Mammary epithelial cell (primary cell): ENCODE measurements at regions not wholly inside any gene's neighbourhood (a gene's known extent, or its start where the extent isn't known, plus 50 kb on each side); places are given as distances from the start of the nearest gene placed in this dataset.

Experiments
- CTCF ChIP-seq, 2 donors: IDR thresholded peaks in 1 of 2; conservative IDR thresholded peaks in 1 of 2; 2 replicates each; pipeline ENCODE4 v1.5.1; 2011 to 2012; ENCODE audit warnings: inconsistent platforms in 2 of 2, low read length in 2 of 2, mild to moderate bottlenecking in 2 of 2, control low read depth in 1 of 2, low read depth in 1 of 2; ENCODE audit not compliant: insufficient read depth in 1 of 2; ENCODE audit errors: extremely low read depth in 1 of 2
- EZH2 ChIP-seq: IDR thresholded peaks from 2 replicates; pipeline ENCODE4 v1.6.1; 2012; ENCODE audit warnings: low read length, inconsistent platforms, borderline replicate concordance

DNA sequence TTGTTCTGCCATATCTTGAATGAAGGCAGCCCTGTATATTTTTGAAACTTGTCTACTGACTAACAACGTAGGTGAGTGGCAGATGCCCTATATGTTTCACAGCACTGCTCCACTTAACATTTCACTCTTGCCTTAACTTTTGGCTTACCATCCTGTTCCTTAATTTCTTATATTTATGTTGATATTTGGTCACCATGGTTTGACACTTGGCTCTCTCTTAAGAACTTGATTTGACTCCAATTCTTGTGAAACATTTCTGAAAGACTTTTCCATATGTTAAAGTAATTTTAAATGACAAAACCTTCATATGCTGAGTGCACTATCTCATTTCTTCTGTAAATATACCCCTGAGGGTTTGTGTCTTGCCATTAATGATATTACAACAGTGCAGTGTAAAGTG, 434.3 kb upstream of the IMPG1 start:
- TF ChIP-seq CTCF (conservative IDR thresholded peaks at IDR 0.05 in 1 of 2, IDR thresholded peaks at IDR 0.05 in 1 of 2; ENCODE audit: extremely low read depth in 1 of 2, insufficient read depth in 1 of 2, low read depth in 1 of 2, low read length in 2 of 2) = no peak
- no peak for TF ChIP-seq EZH2
